Urinary bladder (tissue), 3 donors: ENCODE measurements at regions not wholly inside any gene's neighbourhood (a gene's known extent, or its start where the extent isn't known, plus 50 kb on each side); places are given as distances from the start of the nearest gene placed in this dataset.

Experiments
- DNase-seq: peaks from one replicate; pipeline ENCODE4 v3.0.0-alpha.2; 2015; ENCODE audit errors: extremely low spot score
- H3K27ac ChIP-seq: one replicate; pipeline ENCODE4 v1.5.1; 2013; ENCODE audit warnings: low read depth, mild to moderate bottlenecking, moderate library complexity
- H3K36me3 ChIP-seq: one replicate; pipeline ENCODE4 v1.6.1; 2013; ENCODE audit warnings: mild to moderate bottlenecking, moderate library complexity; ENCODE audit not compliant: insufficient read depth
- H3K4me1 ChIP-seq: one replicate; pipeline ENCODE4 v1.6.1; 2013; ENCODE audit warnings: mild to moderate bottlenecking, moderate library complexity; ENCODE audit not compliant: insufficient read depth
- H3K4me3 ChIP-seq: one replicate; pipeline ENCODE4 v1.5.1; 2013; ENCODE audit warnings: low read depth, low read length
- WGBS: extraction: QIAGEN DNeasy Blood & Tissue Kit; methylation state at CpG from one replicate; pipeline ENCODE4 v1.1.7; 2013; 5-methylcytosine and 5-hydroxymethylcytosine counted together
- donor health status: healthy with polysubstance abuse.
- donor health status: healthy.

DNA sequence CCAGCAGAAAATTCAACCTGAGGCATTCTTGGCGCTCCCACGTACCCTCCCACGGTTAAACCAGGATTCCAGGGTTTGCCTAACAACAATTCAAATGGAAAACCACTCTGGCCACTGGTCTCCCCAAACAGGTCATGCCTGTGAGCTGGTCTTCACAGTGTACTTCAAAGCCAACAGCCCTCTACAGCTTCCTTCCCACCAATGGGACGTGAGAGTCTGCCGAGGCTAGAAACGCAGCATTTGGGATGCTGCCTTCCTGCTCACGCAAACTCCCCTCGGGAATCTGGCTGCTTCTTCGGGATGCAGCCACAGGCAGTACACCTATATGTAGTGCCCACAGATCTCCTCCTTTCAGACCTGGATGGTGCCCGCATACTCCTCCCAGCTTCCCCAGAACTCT, 149.1 kb downstream of the KLHL28 start:
- Histone ChIP-seq H3K4me3 (no peak overlapping the region), H3K4me1 (no peaks in the 10 kb centered on the region), H3K27ac (no peak overlapping the region), H3K36me3 (no peaks in the 10 kb centered on the region)
- no peak for DNase-seq
- WGBS, result 94% methylated on average over 10 of the region's 10 CpGs

- no peaks in the 10 kb centered on the region for H3K36me3 ChIP-seq
- no peak overlapping the region for H3K27ac ChIP-seq
- no peaks in the 10 kb centered on the region for H3K4me1 ChIP-seq
- DNase-seq, result no peak
- H3K4me3 ChIP-seq, result no peak overlapping the region
Observed at GRCh38 chr14:44804391-44804790, 157.4 kb downstream of the KLHL28 start.

DNA sequence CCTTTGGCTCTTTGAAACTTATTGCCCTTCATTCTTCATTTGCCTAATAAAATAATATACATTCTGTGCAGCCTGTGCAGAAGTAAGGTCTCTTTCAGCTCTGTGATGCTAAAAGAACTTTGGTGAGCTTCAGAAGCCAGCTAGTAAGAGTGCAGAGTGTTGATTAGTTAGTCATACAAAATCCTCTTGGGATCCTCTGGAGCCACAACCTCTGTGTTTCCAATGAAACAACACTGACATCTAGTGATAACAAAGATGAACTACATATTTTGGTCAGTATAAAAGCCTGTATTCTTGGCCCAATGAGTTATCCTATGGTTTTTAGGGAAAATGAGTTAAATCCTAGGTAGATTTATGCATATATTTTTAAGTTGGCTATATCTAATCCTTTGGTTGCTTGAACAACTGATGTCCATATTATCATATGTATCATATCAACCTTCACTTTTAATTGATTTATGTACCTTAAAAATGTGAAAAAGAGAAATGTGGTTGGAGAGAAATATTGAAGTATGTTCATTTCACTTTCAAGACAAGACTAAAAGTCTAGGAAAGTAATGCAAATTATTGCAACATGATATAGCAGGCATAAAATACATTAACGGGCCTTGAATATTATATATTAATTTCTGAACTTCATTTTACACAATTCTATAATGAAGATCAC, 158.4 kb downstream of the KLHL28 start:
- no peaks in the 10 kb centered on the region for H3K36me3 ChIP-seq

GRCh38 chr14:44798386-44799242, 163.1 kb downstream of the KLHL28 start:
- Histone ChIP-seq H3K36me3 (no peaks in the 10 kb centered on the region), H3K4me3 (peak overlapping the region; percentile 28), H3K27ac (no peak overlapping the region), H3K4me1 (no peaks in the 10 kb centered on the region)
- WGBS, result 79% methylated on average over 60 of the region's 60 CpGs
- no peak for DNase-seq

More for the DNA sequence above, 158.4 kb downstream of the KLHL28 start:
- WGBS, result 78% methylated on average over 1 of the region's 1 CpG
- no peak overlapping the region for H3K27ac ChIP-seq
- H3K4me1 ChIP-seq, result no peaks in the 10 kb centered on the region
- DNase-seq, result peak; percentile 20
- no peak overlapping the region for H3K4me3 ChIP-seq

GRCh38 chr14:44795725-44796124, 166.0 kb downstream of the KLHL28 start:
- Histone ChIP-seq H3K27ac (no peak overlapping the region), H3K36me3 (no peaks in the 10 kb centered on the region), H3K4me1 (no peaks in the 10 kb centered on the region), H3K4me3 (no peak overlapping the region)
- 43% methylated on average over 1 of the region's 1 CpG for WGBS
- DNase-seq, result no peak

- Histone ChIP-seq H3K4me3 (no peak overlapping the region), H3K4me1 (no peaks in the 10 kb centered on the region), H3K36me3 (no peaks in the 10 kb centered on the region), H3K27ac (no peak overlapping the region)
- DNase-seq, result no peak
- WGBS, result 89% methylated on average over 3 of the region's 3 CpGs
Observed at GRCh38 chr14:44791730-44792129, 170.0 kb downstream of the KLHL28 start.

DNA sequence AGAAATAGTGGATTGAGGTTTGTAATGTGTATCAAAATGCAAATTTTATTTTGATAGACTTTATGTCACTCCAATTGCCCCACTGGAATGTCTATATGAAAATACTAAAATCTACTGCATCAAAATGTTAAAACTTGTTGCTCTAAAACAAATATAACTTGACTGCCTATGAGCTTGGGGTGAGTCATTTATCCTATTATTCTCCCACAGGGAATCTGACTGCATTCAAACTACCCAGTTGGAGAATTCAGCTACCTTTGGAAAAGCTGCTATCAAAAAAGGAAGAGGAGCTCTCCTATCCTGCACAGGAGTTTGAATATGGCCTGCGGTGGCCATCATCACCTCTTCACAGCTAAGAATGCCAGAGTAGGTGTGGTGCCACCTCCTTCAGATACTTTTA, 173.1 kb downstream of the KLHL28 start:
- Histone ChIP-seq H3K4me3 (no peak overlapping the region), H3K4me1 (no peaks in the 10 kb centered on the region), H3K27ac (no peak overlapping the region), H3K36me3 (no peaks in the 10 kb centered on the region)
- WGBS, result 93% methylated on average over 1 of the region's 1 CpG
- DNase-seq, result no peak

DNA sequence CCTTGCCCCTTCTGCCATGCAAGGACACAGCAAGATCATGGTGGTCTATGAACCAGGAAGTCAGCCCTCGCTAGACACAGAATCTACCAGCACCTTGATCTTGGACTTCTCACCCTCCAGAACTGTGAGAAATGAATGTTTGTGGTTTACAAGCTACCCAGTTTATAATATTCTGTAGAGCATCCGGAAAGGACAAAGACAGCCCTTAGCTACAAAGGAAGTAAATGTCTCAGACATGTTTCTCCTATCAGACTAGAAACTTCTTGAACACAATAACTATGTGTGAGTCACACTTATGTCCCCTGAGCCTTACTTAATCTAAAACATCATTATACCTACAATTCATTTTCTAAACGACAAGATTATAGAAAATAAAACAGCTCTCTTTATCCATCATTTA, 176.7 kb downstream of the KLHL28 start:
- Histone ChIP-seq H3K27ac (no peak overlapping the region), H3K4me1 (no peaks in the 10 kb centered on the region), H3K4me3 (no peak overlapping the region), H3K36me3 (no peaks in the 10 kb centered on the region)
- no peak for DNase-seq
- 72% methylated on average over 3 of the region's 3 CpGs for WGBS

DNA sequence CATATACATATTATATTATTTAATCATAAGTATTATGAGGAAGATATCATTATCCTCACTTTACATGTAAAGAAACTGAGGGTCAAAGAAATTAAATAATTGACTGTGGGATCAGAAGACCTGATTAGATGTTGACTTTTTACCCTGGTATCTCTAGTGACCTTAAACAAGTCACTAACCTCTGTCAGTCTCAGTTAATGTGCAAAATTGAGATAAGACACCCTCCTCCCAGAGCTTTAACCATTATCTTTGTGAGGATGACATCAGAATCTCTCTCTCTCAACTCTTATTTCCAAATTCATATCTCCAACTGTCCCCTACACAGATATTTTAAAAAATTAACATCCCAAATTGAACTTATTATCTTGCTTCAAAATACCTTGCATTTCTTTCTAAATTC, 177.8 kb downstream of the KLHL28 start:
- Histone ChIP-seq H3K36me3 (no peaks in the 10 kb centered on the region), H3K4me1 (no peaks in the 10 kb centered on the region), H3K27ac (no peak overlapping the region), H3K4me3 (no peak overlapping the region)
- DNase-seq, result no peak

- Histone ChIP-seq H3K4me3 (no peak overlapping the region), H3K36me3 (no peaks in the 10 kb centered on the region), H3K4me1 (no peaks in the 10 kb centered on the region), H3K27ac (no peak overlapping the region)
- WGBS, result 59% methylated on average over 1 of the region's 1 CpG
- DNase-seq, result no peak
Observed at GRCh38 chr14:44782775-44783238, 178.9 kb downstream of the KLHL28 start.

GRCh38 chr14:44780989-44781388, 180.8 kb downstream of the KLHL28 start:
- Histone ChIP-seq H3K4me1 (no peaks in the 10 kb centered on the region), H3K4me3 (no peak overlapping the region), H3K27ac (no peak overlapping the region), H3K36me3 (no peaks in the 10 kb centered on the region)
- 39% methylated on average over 3 of the region's 3 CpGs for WGBS
- DNase-seq, result no peak

DNA sequence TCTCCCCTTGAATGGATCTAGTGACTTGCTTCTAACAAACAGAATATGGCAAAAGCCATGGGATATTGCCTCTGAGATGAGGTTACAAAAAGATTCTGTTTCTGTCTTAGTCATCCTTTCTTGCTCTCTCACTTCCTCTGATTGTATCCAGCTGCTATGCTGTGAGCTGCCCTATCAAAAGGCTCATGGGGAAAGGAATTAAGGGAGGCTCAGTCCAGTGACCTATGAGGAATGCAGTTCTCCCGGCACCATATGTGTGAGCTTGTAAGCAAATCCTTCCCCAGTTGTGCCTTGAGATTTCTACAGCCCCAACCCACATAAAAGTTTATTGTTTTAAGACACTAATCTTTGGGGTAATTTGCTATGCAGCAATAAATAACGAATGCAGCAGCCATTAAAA, 183.1 kb downstream of the KLHL28 start:
- H3K36me3 ChIP-seq, result no peaks in the 10 kb centered on the region
- no peak overlapping the region for H3K27ac ChIP-seq
- 24% methylated on average over 2 of the region's 2 CpGs for WGBS
- no peaks in the 10 kb centered on the region for H3K4me1 ChIP-seq
- DNase-seq, result no peak
- no peak overlapping the region for H3K4me3 ChIP-seq

- WGBS, result 76% methylated on average over 5 of the region's 5 CpGs
- DNase-seq, result no peak
- Histone ChIP-seq H3K4me3 (no peak overlapping the region), H3K4me1 (no peaks in the 10 kb centered on the region), H3K36me3 (no peaks in the 10 kb centered on the region), H3K27ac (no peak overlapping the region)
Observed at GRCh38 chr14:44777584-44777983, 184.2 kb downstream of the KLHL28 start.

DNA sequence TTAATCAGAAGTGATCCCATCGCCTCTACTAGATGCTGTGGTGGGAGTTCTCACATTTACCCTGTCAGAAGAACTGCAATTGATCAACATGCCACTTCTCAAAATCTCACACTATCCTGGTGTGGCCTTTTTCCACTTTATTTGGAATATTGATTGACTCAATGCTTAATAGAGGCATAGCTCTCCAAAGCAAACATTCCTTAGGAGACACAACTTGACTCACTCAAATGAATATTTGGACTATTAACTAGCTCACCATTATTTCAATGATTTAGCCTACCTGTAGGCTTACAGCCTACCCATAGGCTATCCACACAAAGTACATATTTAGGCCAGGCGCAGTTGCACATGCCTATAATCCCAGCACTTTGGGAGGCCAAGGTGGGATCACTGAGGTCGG, 186.5 kb downstream of the KLHL28 start:
- no peak overlapping the region for H3K27ac ChIP-seq
- no peaks in the 10 kb centered on the region for H3K36me3 ChIP-seq
- WGBS, result 96% methylated on average over 3 of the region's 3 CpGs
- H3K4me3 ChIP-seq, result no peak overlapping the region
- H3K4me1 ChIP-seq, result no peaks in the 10 kb centered on the region
- DNase-seq, result no peak
